IMR-90 (cell line): ENCODE measurements at regions not wholly inside any gene's neighbourhood (a gene's known extent, or its start where the extent isn't known, plus 50 kb on each side); places are given as distances from the start of the nearest gene placed in this dataset.

Experiments
- ATAC-seq: fragments of 200-7000 bp; cut with Tn5 transposase; 2 replicates; pipeline ENCODE4 v1.9.1; 2020; ENCODE audit warnings: low read depth, mild to moderate bottlenecking, moderate library complexity
- BruUV-seq: library from RNA; stranded (reverse); fragments of 400-500 nt; replicated peaks from 2 replicates; lab custom pipeline; 2021; lab: Mats Ljungman, UMichigan
- CTCF ChIA-PET: fragments of 300-600 bp; formaldehyde crosslinking; extraction: SDS; loops from one replicate; lab custom pipeline; 2021; ENCODE audit warnings: antibody characterized with exemption; lab: Yijun Ruan, JAX
- POLR2A ChIA-PET: fragments of 300-600 bp; sonication (Branson Sonifier 250); formaldehyde crosslinking; loops from one replicate; lab custom pipeline; 2022; ENCODE audit warnings: antibody characterized with exemption; ENCODE audit not compliant: unreplicated experiment; lab: Charles Lee
- DNase-seq: peaks from one replicate; pipeline ENCODE4 v3.0.0; 2013
- H2AFZ ChIP-seq: replicated peaks from 2 replicates; pipeline ENCODE3; 2013; ENCODE audit warnings: low read length, mild to moderate bottlenecking; ENCODE audit not compliant: poor library complexity
- H2AK5ac ChIP-seq: 2 replicates; pipeline ENCODE4 v1.6.1; 2013; ENCODE audit warnings: low read depth, low read length, inconsistent platforms
- H2AK9ac ChIP-seq: replicated peaks from 2 replicates; pipeline ENCODE3; 2013; ENCODE audit warnings: mild to moderate bottlenecking, low read depth, low read length, moderate library complexity; ENCODE audit not compliant: poor library complexity
- H2BK120ac ChIP-seq: 2 replicates; pipeline ENCODE4 v1.6.1; 2013; ENCODE audit warnings: low read depth, low read length, inconsistent platforms
- H2BK15ac ChIP-seq: 3 replicates; pipeline ENCODE4 v1.6.1; 2013; ENCODE audit warnings: low read depth, low read length, inconsistent platforms
- H2BK20ac ChIP-seq: 2 replicates; pipeline ENCODE4 v1.6.1; 2013; ENCODE audit warnings: low read depth, mild to moderate bottlenecking, inconsistent platforms, low read length, moderate library complexity
- H2BK5ac ChIP-seq: 2 replicates; pipeline ENCODE4 v1.6.1; 2013; ENCODE audit warnings: mild to moderate bottlenecking, low read depth, low read length, inconsistent platforms; ENCODE audit not compliant: poor library complexity, severe bottlenecking
- H3K14ac ChIP-seq: replicated peaks from 2 replicates; pipeline ENCODE4 v1.6.1; 2013; ENCODE audit warnings: low read depth, low read length, inconsistent platforms
- H3K18ac ChIP-seq: 2 replicates; pipeline ENCODE4 v1.6.1; 2013; ENCODE audit warnings: low read depth, low read length, control low read depth
- H3K23ac ChIP-seq: 2 replicates; pipeline ENCODE4 v1.6.1; 2013; ENCODE audit warnings: low read depth, low read length, inconsistent platforms
- H3K27ac ChIP-seq: 2 replicates; pipeline ENCODE4 v1.5.1; 2013; ENCODE audit warnings: mild to moderate bottlenecking, control low read depth, low read length; ENCODE audit not compliant: insufficient read depth
- H3K27me3 ChIP-seq: 2 replicates; pipeline ENCODE4 v1.6.1; 2013; ENCODE audit warnings: low read length; ENCODE audit not compliant: control insufficient read depth, insufficient read depth
- H3K36me3 ChIP-seq: 2 replicates; pipeline ENCODE4 v1.6.1; 2013; ENCODE audit warnings: low read length, mixed read lengths; ENCODE audit not compliant: control insufficient read depth, insufficient read depth
- H3K4ac ChIP-seq: 2 replicates; pipeline ENCODE4 v1.6.1; 2013; ENCODE audit warnings: low read depth, low read length, inconsistent platforms
- H3K4me1 ChIP-seq: 2 replicates; pipeline ENCODE4 v1.6.1; 2013; ENCODE audit warnings: low read length, mixed read lengths; ENCODE audit not compliant: control insufficient read depth, insufficient read depth
- H3K4me2 ChIP-seq: 2 replicates; pipeline ENCODE4 v1.6.1; 2013; ENCODE audit warnings: low read depth, mild to moderate bottlenecking, control low read depth, low read length, moderate library complexity
- H3K4me3 ChIP-seq: 2 replicates; pipeline ENCODE4 v1.5.1; 2013; ENCODE audit warnings: low read depth, mild to moderate bottlenecking, control low read depth, low read length, moderate library complexity; ENCODE audit not compliant: insufficient read depth
- H3K56ac ChIP-seq: 2 replicates; pipeline ENCODE4 v1.6.1; 2013; ENCODE audit warnings: low read length, inconsistent platforms; ENCODE audit not compliant: insufficient read depth; ENCODE audit errors: extremely low read depth
- H3K79me1 ChIP-seq, 2 experiments: 2 replicates each; pipeline ENCODE4 v1.6.1; 2013; ENCODE audit warnings: low read length in 2 of 2, inconsistent platforms in 1 of 2, low read depth in 1 of 2
- H3K9ac ChIP-seq: 2 replicates; pipeline ENCODE4 v1.6.1; 2013; ENCODE audit warnings: low read depth, low read length, control low read depth
- H3K9me1 ChIP-seq: 2 replicates; pipeline ENCODE4 v1.6.1; 2013; ENCODE audit warnings: low read length, inconsistent platforms; ENCODE audit not compliant: insufficient read depth
- H3K9me3 ChIP-seq: 2 replicates; pipeline ENCODE4 v1.6.1; 2013; ENCODE audit warnings: low read length; ENCODE audit not compliant: control insufficient read depth, insufficient read depth
- H4K20me1 ChIP-seq: 2 replicates; pipeline ENCODE4 v1.6.1; 2013; ENCODE audit warnings: low read length, inconsistent platforms; ENCODE audit not compliant: insufficient read depth
- H4K5ac ChIP-seq: 2 replicates; pipeline ENCODE4 v1.6.1; 2013; ENCODE audit warnings: mild to moderate bottlenecking, low read depth, low read length, control low read depth
- H4K8ac ChIP-seq, 2 experiments: 2 replicates each; pipeline ENCODE4 v1.6.1; 2013; ENCODE audit warnings: low read depth in 2 of 2, low read length in 2 of 2, control low read depth in 1 of 2, inconsistent platforms in 1 of 2
- H4K91ac ChIP-seq: 2 replicates; pipeline ENCODE4 v1.6.1; 2013; ENCODE audit warnings: low read depth, low read length, inconsistent platforms; ENCODE audit not compliant: insufficient read depth
- CEBPB ChIP-seq: IDR thresholded peaks from 2 replicates; pipeline ENCODE4 v1.6.1; 2012; ENCODE audit warnings: low read depth, low read length, improper control_type of control experiment
- CHD1 ChIP-seq: IDR thresholded peaks from 2 replicates; pipeline ENCODE4 v1.6.1; 2012; ENCODE audit warnings: low read depth, low read length, improper control_type of control experiment
- CTCF ChIP-seq: conservative IDR thresholded peaks from 2 replicates; pipeline ENCODE4 v1.5.1; 2012; ENCODE audit warnings: mild to moderate bottlenecking, low read depth, low read length, improper control_type of control experiment
- ELK1 ChIP-seq: fragments of 150-350 bp; IDR thresholded peaks from 2 replicates; pipeline ENCODE4 v1.6.1; 2016; ENCODE audit warnings: low read depth, mild to moderate bottlenecking, low read length, moderate library complexity, borderline replicate concordance
- FOS ChIP-seq: fragments of 150-350 bp; IDR thresholded peaks from 2 replicates; pipeline ENCODE4 v1.6.1; 2016; ENCODE audit warnings: low read depth, low read length
- MXI1 ChIP-seq: IDR thresholded peaks from 2 replicates; pipeline ENCODE4 v1.6.1; 2012; ENCODE audit warnings: low read depth, mild to moderate bottlenecking, low read length, moderate library complexity, borderline replicate concordance
- NFE2L2 ChIP-seq: fragments of 150-350 bp; IDR thresholded peaks from 2 replicates; pipeline ENCODE4 v1.6.1; 2016; ENCODE audit warnings: low read depth, mild to moderate bottlenecking, low read length
- POLR2A ChIP-seq: IDR thresholded peaks from 2 replicates; pipeline ENCODE4 v1.6.1; 2012; ENCODE audit warnings: mild to moderate bottlenecking, low read depth, low read length
- SMC3 ChIP-seq: fragments of 150-350 bp; IDR thresholded peaks from 2 replicates; pipeline ENCODE4 v1.6.1; 2016; ENCODE audit warnings: low read depth, mild to moderate bottlenecking, antibody characterized with exemption, low read length, moderate library complexity
- USF2 ChIP-seq: fragments of 150-350 bp; IDR thresholded peaks from 2 replicates; pipeline ENCODE4 v1.6.1; 2017; ENCODE audit warnings: mild to moderate bottlenecking, antibody characterized with exemption, low read length, low read depth
- dilution Hi-C: fragments of 300-500 bp; cut with HindIII; formaldehyde crosslinking; loops from one replicate; pipeline ENCODE4 v1.14.3; 2018; ENCODE audit warnings: low sequenced_read_pairs; ENCODE audit not compliant: unreplicated experiment
- in situ Hi-C: fragments of 300-500 bp; cut with MboI; formaldehyde crosslinking; loops from 3 replicates; pipeline ENCODE4 v1.14.3; 2019; ENCODE audit warnings: low sequenced_read_pairs, inconsistent platforms, mixed read lengths
- intact Hi-C: fragments of 100-400 bp; cut with micrococcal nuclease; formaldehyde crosslinking; loops from 2 replicates; pipeline ENCODE4 v1.10.0; 2022

- TF ChIP-seq SMC3 (no peak), MXI1 (no peak), NFE2L2 (no peak), CTCF (no peak), CHD1 (no peak), FOS (no peak), POLR2A (no peak), USF2 (no peak), ELK1 (no peak), CEBPB (no peak)
- no peak overlapping the region for H3K4me2 ChIP-seq
- H2AK5ac ChIP-seq = no peak overlapping the region
- no peak overlapping the region for H3K4ac ChIP-seq
- ATAC-seq (no peak), DNase-seq (no peak)
- H2AK9ac ChIP-seq = no peak overlapping the region
- ChIA-PET POLR2A (no interaction called here), CTCF (no interaction called here)
- BruUV-seq = no TSS peak
- H2AFZ ChIP-seq = no peak overlapping the region
- no peaks in the 10 kb centered on the region for H3K79me1 ChIP-seq
- no peaks in the 10 kb centered on the region; the same call in 1 of the 2 replicates for H3K9me3 ChIP-seq
- no peak overlapping the region for H3K14ac ChIP-seq
- in situ Hi-C loops (no loop called here), intact Hi-C loops (no loop called here), dilution Hi-C loops (no loop called here)
- H4K20me1 ChIP-seq = no peaks in the 10 kb centered on the region
- H4K91ac ChIP-seq = no peak overlapping the region
- H2BK5ac ChIP-seq = no peak overlapping the region
- no peak overlapping the region for H4K5ac ChIP-seq
- H3K27me3 ChIP-seq = no peaks in the 10 kb centered on the region
- no peak overlapping the region for H3K9ac ChIP-seq
- H3K56ac ChIP-seq = no peak overlapping the region
- H2BK15ac ChIP-seq = no peak overlapping the region
- H3K27ac ChIP-seq = no peak overlapping the region
- no peak overlapping the region for H2BK20ac ChIP-seq
- no peak overlapping the region for H3K4me3 ChIP-seq
- H3K36me3 ChIP-seq = no peaks in the 10 kb centered on the region
- H2BK120ac ChIP-seq = no peak overlapping the region
- H3K4me1 ChIP-seq = no peaks in the 10 kb centered on the region
- H3K23ac ChIP-seq = no peak overlapping the region
- no peaks in the 10 kb centered on the region for H3K9me1 ChIP-seq
- no peak overlapping the region for H4K8ac ChIP-seq
- no peak overlapping the region for H3K18ac ChIP-seq
These were observed 310.2 kb upstream of the SUCLG2 start for GRCh38 chr3:67964596-67964995.
